NCI-H2081 (cell line): ENCODE measurements at regions not wholly inside any gene's neighbourhood (a gene's known extent, or its start where the extent isn't known, plus 50 kb on each side); places are given as distances from the start of the nearest gene placed in this dataset.

Experiments
- DNase-seq, 2 experiments: peaks; one replicate each; lab custom pipeline; 2025; lab: John Stamatoyannopoulos, UW

- no peak for DNase-seq
Measured at GRCh38 chr11:104830508-104830907, 67.8 kb downstream of the CASP12 start.

- DNase-seq, result no peak
Measured at GRCh38 chr11:104830080-104830479, 68.2 kb downstream of the CASP12 start.

DNA sequence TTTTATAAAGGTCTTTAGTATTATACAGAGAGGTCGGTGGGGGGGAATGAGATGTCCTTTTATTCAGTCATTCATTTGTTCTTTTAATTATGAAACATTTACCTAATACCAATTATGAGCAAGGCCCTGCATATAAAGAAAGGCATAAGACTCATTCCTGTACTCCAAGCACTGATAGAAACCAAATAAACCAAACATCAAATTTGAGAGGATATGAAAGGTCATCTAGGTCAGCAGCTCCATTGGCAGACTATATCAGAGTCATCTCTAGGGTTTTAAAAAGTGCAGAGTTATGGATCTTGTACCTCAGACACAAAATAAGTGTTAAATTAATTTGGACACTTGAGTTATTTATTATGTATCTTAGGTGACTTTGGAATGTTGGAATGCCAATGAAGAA lies 71.5 kb downstream of the CASP12 start:
- no peak for DNase-seq

GRCh38 chr11:104823657-104824056 lies 74.6 kb downstream of the CASP12 start:
- DNase-seq, result no peak

- DNase-seq, result no peak
Measured at GRCh38 chr11:104820431-104820830, 77.8 kb downstream of the CASP12 start.

GRCh38 chr11:104819603-104820002 lies 78.7 kb downstream of the CASP12 start:
- no peak for DNase-seq

- no peak for DNase-seq
Measured at GRCh38 chr11:104819107-104819506, 79.2 kb downstream of the CASP12 start.

DNA sequence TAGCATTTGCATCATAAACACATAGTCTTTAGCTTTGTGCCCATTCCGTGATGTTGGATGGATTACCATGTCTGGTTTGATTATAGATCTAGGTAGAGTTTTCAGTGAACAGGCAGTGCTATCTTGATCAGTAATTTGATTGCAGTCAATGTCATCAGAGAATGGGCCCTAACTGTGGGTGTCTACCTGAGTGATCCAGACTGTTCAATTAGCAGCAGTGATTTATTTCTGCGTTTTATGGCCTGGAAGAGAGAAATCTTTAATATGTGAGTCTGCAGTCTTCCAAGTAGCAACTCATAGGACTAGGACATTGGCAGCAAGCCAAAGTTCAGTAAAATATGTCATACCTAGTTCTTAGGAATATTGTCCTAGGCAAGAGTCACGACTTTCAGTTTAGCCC lies 80.3 kb downstream of the CASP12 start:
- DNase-seq, result no peak

DNA sequence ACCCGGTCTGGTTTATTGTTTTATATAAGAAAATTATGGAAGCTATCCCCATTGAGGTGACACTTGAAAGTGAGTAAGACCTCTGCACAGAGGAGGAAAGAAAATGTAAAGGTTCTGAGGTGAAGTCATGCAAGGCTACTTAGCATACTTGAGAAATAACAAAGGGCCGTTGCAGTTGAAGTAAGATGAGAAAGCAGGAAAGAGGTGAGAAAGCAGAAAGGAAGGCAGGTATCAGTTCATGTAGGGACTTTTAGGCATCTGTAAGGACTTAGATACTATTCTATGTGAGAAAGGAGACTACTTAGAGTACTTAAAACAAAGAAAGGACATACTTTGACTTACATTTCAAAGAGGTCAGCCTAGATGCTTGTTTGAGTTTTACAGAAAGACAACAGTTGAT lies 84.7 kb downstream of the CASP12 start:
- DNase-seq, result no peak

DNA sequence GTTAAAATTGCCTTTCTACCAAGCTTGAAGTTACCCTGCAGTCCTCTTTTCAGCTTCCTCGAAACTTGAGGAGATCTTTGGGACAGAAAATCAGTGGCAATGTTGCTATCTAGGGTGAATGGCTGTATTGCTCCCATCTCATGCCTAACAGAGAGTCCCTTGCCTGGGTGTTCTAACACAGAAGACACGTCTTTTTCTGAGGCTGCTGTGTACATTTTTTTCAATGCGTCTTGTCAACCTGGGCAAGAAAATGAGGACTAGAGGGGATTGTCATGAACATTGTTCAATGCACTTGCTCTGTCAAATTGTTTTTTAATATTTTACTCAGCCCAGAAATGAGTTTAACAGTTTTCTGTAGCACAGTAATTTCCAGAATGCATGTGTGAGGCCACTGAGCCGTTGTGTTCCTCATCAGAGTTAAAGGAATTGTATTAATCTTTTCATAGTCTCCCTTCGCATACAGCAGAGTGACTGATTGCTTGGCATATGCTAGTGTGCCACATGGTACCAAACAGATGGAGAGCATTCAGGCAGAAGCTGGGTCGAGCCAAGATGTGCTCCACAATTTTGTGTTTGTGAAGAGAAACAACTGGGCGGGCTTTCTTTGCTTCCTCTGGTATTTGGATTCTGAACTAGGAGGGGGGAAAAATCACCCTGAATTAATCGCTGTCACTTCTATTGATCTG lies 86.0 kb downstream of the CASP12 start:
- no peak for DNase-seq

DNA sequence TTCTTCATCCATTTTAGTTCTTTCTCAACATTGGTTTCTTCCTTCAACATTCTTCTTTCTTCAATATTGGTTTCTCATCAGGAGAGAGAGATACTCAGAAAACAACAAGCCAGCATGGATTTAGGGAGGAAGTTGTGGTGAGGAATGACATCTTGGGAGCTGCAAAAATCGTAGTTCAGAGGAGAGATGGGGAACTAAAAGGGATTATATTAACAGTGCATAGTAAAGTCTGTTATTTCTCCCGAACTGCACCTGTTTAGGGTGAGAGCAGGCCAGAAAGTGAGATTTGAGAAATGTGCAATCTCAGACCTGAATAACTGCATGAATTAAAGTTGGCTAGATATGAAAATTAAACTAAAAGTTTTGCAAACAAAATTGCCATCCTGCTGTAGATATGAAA lies 94.5 kb downstream of the CASP12 start:
- DNase-seq, result no peak

- no peak for DNase-seq
Measured at GRCh38 chr11:104799251-104799650, 99.0 kb downstream of the CASP12 start.

GRCh38 chr11:104798789-104799188 lies 99.5 kb downstream of the CASP12 start:
- no peak for DNase-seq

DNA sequence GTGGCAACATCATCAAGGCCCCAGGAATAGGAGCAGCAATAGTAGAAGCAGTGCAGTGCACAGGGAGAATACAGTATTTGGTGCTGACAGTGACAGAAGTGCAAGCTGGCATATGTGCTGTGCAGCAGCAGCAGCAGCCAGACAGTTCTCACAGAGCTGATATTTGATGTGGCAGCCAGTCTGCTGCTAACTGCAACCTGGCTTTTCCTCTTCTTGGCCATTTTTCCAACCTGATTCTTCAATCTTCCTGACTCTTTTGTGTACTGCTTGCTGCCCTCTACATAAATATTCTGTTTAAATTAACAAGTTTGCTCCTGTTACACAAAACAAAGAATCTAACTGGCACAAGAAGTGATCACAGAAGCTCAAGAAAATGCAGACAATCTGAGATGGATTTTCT lies 102.0 kb downstream of the CASP12 start:
- DNase-seq, result no peak

DNA sequence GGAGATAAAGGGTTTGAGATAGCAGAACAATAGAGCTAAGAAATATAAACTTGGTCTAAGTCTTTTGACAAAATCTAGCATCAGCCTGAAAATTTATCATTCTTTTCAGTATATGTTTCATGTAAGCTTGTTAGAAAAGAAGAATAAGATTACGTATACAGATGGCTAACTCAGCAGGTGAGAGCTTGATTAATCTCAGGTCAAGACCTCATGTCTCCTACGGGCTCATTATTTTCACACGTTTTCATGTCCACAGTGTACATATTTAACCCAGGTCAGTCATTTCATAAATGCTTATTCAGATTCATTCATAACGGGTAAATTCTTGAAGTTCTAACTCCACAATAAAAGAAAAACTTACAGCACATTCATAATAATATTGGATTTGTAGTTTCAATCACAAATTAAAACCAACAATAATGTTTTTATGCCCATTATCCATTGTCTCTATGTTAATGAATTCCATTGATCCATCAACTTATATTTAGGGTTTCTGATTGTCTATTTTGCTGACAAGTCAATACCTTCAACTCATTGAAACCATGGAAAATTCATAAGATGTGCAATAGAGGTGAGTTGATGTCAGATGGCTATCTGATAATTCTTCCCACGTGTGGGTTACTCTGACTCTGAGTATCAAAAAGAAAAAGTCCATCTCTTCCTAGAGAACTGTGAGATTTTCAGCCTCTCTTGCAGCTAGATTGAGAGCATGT lies 102.6 kb downstream of the CASP12 start:
- no peak for DNase-seq

GRCh38 chr11:104792861-104793260 lies 105.4 kb downstream of the CASP12 start:
- no peak for DNase-seq

DNA sequence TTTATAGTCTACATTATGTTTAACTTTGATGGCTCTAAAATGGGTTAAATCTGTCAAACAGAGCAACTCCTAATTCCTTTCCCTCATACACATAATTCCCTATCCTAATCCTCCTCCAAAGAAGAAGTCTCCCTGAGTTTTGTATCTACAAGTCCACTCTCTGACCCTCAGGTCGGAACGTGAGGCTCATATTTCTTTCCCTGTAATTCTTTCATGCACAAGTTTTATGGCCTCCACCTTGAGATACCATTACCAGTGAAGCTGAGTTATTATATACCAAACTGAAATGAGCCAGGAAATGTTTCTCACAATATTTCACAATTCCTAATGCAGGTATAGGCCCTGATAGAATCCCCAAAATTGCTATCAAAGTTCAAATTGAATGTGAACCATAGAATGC lies 106.4 kb downstream of the CASP12 start:
- no peak for DNase-seq

- DNase-seq, result no peak
Measured at GRCh38 chr11:104784684-104785460, 113.4 kb downstream of the CASP12 start.

DNA sequence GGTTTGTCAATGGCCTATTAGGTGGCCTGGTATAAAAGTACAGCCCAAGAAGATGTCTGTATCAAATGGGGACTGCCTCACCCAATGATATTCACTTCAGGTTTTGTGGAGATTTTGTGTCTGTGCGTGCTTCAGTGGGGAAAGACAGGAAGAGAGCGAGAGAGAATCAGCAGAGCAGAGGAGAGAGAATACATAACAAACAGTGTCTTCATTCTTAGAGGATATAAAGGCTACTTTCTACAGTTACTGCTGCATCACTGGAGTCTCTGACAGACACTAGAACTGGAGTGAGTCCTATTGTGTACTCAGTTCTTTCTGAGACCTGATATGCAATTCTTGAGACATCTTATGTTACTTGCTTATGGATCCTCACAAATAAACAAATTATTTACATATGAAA lies 115.0 kb downstream of the CASP12 start:
- no peak for DNase-seq

GRCh38 chr11:104782377-104782754 lies 115.9 kb downstream of the CASP12 start:
- no peak for DNase-seq

DNA sequence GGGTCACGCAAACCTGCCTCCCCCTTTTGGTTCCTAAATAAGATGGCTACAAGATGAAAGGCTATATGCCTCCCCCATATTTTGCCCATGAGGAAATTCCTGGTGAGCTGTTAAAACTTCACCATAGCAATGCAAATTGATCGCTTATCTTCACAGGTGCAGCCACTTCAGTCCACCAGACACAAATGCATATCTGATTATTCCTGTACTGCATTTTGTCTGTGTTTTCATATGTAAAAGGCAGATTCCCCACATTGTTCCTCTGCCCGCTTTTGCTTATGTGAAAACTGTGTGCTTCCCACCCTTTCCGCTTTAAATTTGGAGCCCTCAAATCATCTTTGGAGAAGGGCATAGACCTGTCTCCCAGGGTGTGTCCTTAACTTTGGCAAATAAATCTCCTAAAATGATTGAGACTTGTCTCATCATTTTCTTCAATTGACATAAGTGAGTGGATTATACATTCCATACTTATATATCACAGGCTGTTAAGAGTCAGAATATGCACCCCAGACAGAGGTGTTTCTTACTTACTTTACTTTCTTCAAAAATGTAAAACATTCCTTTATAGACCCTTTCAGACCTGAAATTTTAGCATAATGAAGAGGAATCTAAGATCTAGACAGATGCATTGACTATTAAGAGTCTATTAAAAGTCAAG lies 116.4 kb downstream of the CASP12 start:
- DNase-seq, result no peak

DNA sequence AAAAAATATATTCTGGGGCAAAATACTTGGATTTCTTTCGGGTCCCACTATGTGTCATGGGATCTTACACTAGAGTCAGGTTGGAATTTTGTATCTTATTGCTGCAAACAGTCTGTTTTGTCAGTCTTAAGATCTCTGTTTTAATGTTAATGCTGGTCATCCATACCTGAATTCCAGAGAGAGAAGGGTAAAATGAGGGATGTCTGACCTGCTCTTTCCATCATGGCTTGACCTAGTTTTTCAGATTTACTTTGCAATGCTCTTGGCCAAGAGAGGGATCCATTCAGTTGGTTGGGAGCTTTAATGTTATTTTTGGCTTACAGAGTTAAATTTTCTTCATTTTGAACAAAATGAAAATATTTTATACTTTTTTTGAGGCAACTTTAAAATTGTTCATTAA lies 117.2 kb downstream of the CASP12 start:
- no peak for DNase-seq
